ENCODE measurements at regions not wholly inside any gene's neighbourhood (a gene's known extent, or its start where the extent isn't known, plus 50 kb on each side); places are given as distances from the start of the nearest gene placed in this dataset.

DNA sequence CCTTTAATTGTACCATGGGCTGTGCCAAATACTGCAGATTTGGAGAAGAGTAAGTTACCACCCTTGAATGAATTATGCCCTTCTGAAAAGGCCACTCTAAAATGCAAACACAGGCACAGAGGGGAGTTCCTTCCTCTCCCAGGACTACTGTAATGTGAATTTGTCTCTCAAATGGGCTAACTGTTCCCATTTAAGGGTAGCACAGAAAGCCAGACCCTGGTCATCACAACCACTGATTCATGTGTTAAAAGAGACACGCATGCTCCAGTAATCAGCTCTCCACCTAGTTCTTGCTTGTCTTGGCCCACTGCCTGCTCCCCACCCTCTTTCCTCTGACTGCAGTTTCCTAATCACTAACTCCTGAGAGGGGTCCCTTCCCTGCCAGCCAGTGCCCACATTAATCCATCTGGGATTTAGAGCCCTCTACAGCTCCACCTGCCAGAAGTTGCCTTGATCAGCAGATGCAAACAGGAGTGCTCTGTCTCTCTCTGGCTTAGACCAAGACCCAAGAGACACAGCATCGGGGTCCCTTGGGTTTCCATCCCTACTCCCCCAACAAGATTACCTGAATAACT lies 382.4 kb downstream of the TMEM167A start:
- intact Hi-C loops (cut with micrococcal nuclease; ENCODE audit: unreplicated experiment), result no loop called here
- H3K27ac ChIP-seq (ENCODE audit: low read depth, low read length, poor library complexity, severe bottlenecking), result no peak overlapping the region
- no peaks in the 10 kb centered on the region for H3K9me2 ChIP-seq (ENCODE audit: insufficient read depth, low read length)
- H3K79me2 ChIP-seq (ENCODE audit: insufficient read depth, low read depth, low read length), result no peaks in the 10 kb centered on the region
- no peak overlapping the region for H2AFZ ChIP-seq (ENCODE audit: low read length)
- H3K4me3 ChIP-seq (ENCODE audit: low read depth, low read length, poor library complexity, severe bottlenecking), result no peak overlapping the region
- BruUV-seq (replicated peaks), result no TSS peak
- ChIA-PET POLR2A (no interaction called here), CTCF (ENCODE audit: unreplicated experiment) (no interaction called here)
- no peak for DNase-seq (ENCODE audit: low spot score)
- TF ChIP-seq EZH2phosphoT487 (IDR thresholded peaks at IDR 0.05; ENCODE audit: borderline replicate concordance, low read depth, low read length), result no peak
- TF ChIP-seq, protein P1, sequence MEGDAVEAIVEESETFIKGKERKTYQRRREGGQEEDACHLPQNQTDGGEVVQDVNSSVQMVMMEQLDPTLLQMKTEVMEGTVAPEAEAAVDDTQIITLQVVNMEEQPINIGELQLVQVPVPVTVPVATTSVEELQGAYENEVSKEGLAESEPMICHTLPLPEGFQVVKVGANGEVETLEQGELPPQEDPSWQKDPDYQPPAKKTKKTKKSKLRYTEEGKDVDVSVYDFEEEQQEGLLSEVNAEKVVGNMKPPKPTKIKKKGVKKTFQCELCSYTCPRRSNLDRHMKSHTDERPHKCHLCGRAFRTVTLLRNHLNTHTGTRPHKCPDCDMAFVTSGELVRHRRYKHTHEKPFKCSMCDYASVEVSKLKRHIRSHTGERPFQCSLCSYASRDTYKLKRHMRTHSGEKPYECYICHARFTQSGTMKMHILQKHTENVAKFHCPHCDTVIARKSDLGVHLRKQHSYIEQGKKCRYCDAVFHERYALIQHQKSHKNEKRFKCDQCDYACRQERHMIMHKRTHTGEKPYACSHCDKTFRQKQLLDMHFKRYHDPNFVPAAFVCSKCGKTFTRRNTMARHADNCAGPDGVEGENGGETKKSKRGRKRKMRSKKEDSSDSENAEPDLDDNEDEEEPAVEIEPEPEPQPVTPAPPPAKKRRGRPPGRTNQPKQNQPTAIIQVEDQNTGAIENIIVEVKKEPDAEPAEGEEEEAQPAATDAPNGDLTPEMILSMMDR (conservative IDR thresholded peaks at IDR 0.05; ENCODE audit: low read length), result no peak
- no peaks in the 10 kb centered on the region for H3K9me3 ChIP-seq (ENCODE audit: low read length)
- no peak overlapping the region for H3K4me2 ChIP-seq (ENCODE audit: low read length)
- H4K20me1 ChIP-seq (ENCODE audit: insufficient read depth, low read length), result no peaks in the 10 kb centered on the region
- H3K36me3 ChIP-seq (ENCODE audit: insufficient read depth, low read length), result no peaks in the 10 kb centered on the region
- no peaks in the 10 kb centered on the region for H3K4me1 ChIP-seq (ENCODE audit: insufficient read depth, low read length, poor library complexity, severe bottlenecking)

DNA sequence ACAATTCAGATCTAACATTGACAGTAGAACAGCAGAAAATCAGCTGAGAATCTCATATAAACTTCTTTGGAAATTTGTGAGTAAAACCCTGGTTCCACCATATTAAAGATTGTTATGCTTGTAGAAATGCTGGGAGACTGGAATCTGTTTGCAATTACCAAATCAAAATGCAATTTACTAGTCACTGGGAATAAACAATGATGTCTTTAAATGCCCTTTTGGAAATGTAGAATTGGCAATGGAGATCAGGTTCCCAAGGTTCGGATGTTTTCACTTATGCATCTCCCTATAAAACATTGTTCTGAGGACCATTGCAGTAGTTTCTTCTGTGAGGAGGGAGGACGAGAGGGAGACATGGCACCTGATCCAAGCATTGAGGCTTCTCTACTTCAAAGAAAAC lies 384.4 kb downstream of the TMEM167A start:
- Histone ChIP-seq H3K9me3 (ENCODE audit: low read length) (no peaks in the 10 kb centered on the region), H3K9me2 (ENCODE audit: insufficient read depth, low read length) (no peaks in the 10 kb centered on the region), H3K4me1 (ENCODE audit: insufficient read depth, low read length, poor library complexity, severe bottlenecking) (no peaks in the 10 kb centered on the region), H3K4me3 (ENCODE audit: low read depth, low read length, poor library complexity, severe bottlenecking) (no peak overlapping the region), H3K79me2 (ENCODE audit: insufficient read depth, low read depth, low read length) (no peaks in the 10 kb centered on the region), H4K20me1 (ENCODE audit: insufficient read depth, low read length) (no peaks in the 10 kb centered on the region), H3K27ac (ENCODE audit: low read depth, low read length, poor library complexity, severe bottlenecking) (no peak overlapping the region), H3K4me2 (ENCODE audit: low read length) (no peak overlapping the region), H3K36me3 (ENCODE audit: insufficient read depth, low read length) (no peaks in the 10 kb centered on the region), H2AFZ (ENCODE audit: low read length) (no peak overlapping the region)
- no TSS peak for BruUV-seq (replicated peaks)
- CTCF ChIA-PET (ENCODE audit: unreplicated experiment), result no interaction called here
- TF ChIP-seq EZH2phosphoT487 (IDR thresholded peaks at IDR 0.05; ENCODE audit: borderline replicate concordance, low read depth, low read length), result no peak
- TF ChIP-seq, protein P1 (conservative IDR thresholded peaks at IDR 0.05; ENCODE audit: low read length), result no peak
- intact Hi-C loops (cut with micrococcal nuclease; ENCODE audit: unreplicated experiment), result no loop called here
- POLR2A ChIA-PET, result interaction anchor here (0.8 kb wide), 1 partner anchor 11 kb away, joined by 3 read pairs; no protein-coding TSS in a partner anchor
- DNase-seq (ENCODE audit: low spot score), result no peak

DNA sequence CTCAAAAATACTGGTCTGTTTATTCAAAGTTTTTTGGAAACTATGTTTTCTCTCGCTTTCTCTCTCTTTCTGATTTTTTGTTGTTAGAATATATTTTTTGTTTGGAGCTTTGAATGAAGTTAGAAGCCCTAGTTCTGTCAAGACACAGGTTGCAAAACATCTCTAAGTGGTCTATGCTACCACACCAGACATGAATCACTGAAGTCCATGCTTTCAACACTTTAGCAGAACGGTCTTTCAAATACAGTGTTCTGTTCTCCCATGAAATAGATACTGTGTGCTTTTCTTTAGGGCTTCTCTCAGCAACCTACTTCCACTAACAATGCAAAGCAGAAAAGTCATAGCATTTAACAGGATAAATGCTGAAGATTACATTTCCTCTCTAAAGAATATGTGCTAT lies 392.5 kb downstream of the TMEM167A start:
- TF ChIP-seq EZH2phosphoT487 (IDR thresholded peaks at IDR 0.05; ENCODE audit: borderline replicate concordance, low read depth, low read length), result no peak
- TF ChIP-seq, protein P1 (conservative IDR thresholded peaks at IDR 0.05; ENCODE audit: low read length), result no peak
- Histone ChIP-seq H3K4me1 (ENCODE audit: insufficient read depth, low read length, poor library complexity, severe bottlenecking) (no peaks in the 10 kb centered on the region), H3K36me3 (ENCODE audit: insufficient read depth, low read length) (no peaks in the 10 kb centered on the region), H3K27ac (ENCODE audit: low read depth, low read length, poor library complexity, severe bottlenecking) (no peak overlapping the region), H3K9me2 (ENCODE audit: insufficient read depth, low read length) (no peaks in the 10 kb centered on the region), H4K20me1 (ENCODE audit: insufficient read depth, low read length) (no peaks in the 10 kb centered on the region), H3K9me3 (ENCODE audit: low read length) (no peaks in the 10 kb centered on the region), H3K79me2 (ENCODE audit: insufficient read depth, low read depth, low read length) (no peaks in the 10 kb centered on the region), H2AFZ (ENCODE audit: low read length) (no peak overlapping the region), H3K4me2 (ENCODE audit: low read length) (no peak overlapping the region), H3K4me3 (ENCODE audit: low read depth, low read length, poor library complexity, severe bottlenecking) (no peak overlapping the region)
- BruUV-seq (replicated peaks), result no TSS peak
- ChIA-PET CTCF (ENCODE audit: unreplicated experiment) (no interaction called here), POLR2A (interaction anchor here (1.1 kb wide), 1 partner anchor 58 kb away, joined by 3 read pairs; no protein-coding TSS in a partner anchor)
- intact Hi-C loops (cut with micrococcal nuclease; ENCODE audit: unreplicated experiment), result no loop called here
- no peak for DNase-seq (ENCODE audit: low spot score)
